ENCODE measurements at regions not wholly inside any gene's neighbourhood (a gene's known extent, or its start where the extent isn't known, plus 50 kb on each side); places are given as distances from the start of the nearest gene placed in this dataset.
"Not testable (repeated sequence)": the region's sequence is repeated elsewhere in the genome, so short reads cannot be mapped to it uniquely, and the experiment has no call there.

- 86% methylated on average over 4 of the region's 4 CpGs for WGBS
- Histone ChIP-seq H3K9me3 (ENCODE audit: insufficient read depth, low read depth, low read length) (no peaks in the 10 kb centered on the region), H3K4me1 (ENCODE audit: insufficient read depth, low read length) (no peaks in the 10 kb centered on the region)
Measured at GRCh38 chr6:84871925-84872324, 107.5 kb upstream of the TBX18 start.

GRCh38 chr6:84870672-84871071 is 106.3 kb upstream of the TBX18 start:
- no peak overlapping the region for H3K27ac ChIP-seq (ENCODE audit: low read depth, low read length)
- no peaks in the 10 kb centered on the region for H3K27me3 ChIP-seq (ENCODE audit: insufficient read depth, low read length)
- H3K9ac ChIP-seq (ENCODE audit: low read depth, low read length) = no peak overlapping the region
- H3K36me3 ChIP-seq (ENCODE audit: insufficient read depth, low read length) = no peaks in the 10 kb centered on the region
- 80% methylated on average over 2 of the region's 2 CpGs for WGBS
- H3K9me3 ChIP-seq (ENCODE audit: insufficient read depth, low read depth, low read length) = no peaks in the 10 kb centered on the region
- no peak overlapping the region for H3K4me3 ChIP-seq (ENCODE audit: low read length)
- no peaks in the 10 kb centered on the region for H3K4me1 ChIP-seq (ENCODE audit: insufficient read depth, low read length)

More at GRCh38 chr6:84871925-84872324, 107.5 kb upstream of the TBX18 start:
- no peak overlapping the region for H3K9ac ChIP-seq (ENCODE audit: low read depth, low read length)
- H3K4me3 ChIP-seq (ENCODE audit: low read length) = no peak overlapping the region
- no peak overlapping the region for H3K27ac ChIP-seq (ENCODE audit: low read depth, low read length)
- no peaks in the 10 kb centered on the region for H3K36me3 ChIP-seq (ENCODE audit: insufficient read depth, low read length)
- no peaks in the 10 kb centered on the region for H3K27me3 ChIP-seq (ENCODE audit: insufficient read depth, low read length)

DNA sequence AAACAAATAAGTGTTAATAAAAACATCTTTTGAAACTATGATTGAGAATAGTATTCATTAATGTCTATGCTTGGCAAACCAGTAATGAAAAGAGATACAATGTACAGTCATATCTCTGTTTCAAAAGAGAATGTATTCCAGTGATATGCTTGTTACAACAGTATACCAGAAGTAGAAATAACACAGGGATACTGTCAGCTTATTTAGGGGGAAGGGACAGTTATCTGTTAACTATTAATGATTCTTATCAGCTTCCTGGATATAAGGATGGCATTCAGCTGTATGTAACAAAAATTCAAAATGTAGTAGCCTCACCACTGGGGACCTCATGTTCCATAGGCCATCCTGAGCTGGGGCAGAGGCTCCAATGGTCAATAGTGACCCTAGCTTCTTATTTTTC is 103.8 kb upstream of the TBX18 start:
- H3K4me3 ChIP-seq (ENCODE audit: low read length) = no peak overlapping the region
- no peaks in the 10 kb centered on the region for H3K9me3 ChIP-seq (ENCODE audit: insufficient read depth, low read depth, low read length)
- H3K27ac ChIP-seq (ENCODE audit: low read depth, low read length) = no peak overlapping the region
- no peaks in the 10 kb centered on the region for H3K4me1 ChIP-seq (ENCODE audit: insufficient read depth, low read length)
- no peaks in the 10 kb centered on the region for H3K36me3 ChIP-seq (ENCODE audit: insufficient read depth, low read length)
- no peak overlapping the region for H3K9ac ChIP-seq (ENCODE audit: low read depth, low read length)
- no peaks in the 10 kb centered on the region for H3K27me3 ChIP-seq (ENCODE audit: insufficient read depth, low read length)

DNA sequence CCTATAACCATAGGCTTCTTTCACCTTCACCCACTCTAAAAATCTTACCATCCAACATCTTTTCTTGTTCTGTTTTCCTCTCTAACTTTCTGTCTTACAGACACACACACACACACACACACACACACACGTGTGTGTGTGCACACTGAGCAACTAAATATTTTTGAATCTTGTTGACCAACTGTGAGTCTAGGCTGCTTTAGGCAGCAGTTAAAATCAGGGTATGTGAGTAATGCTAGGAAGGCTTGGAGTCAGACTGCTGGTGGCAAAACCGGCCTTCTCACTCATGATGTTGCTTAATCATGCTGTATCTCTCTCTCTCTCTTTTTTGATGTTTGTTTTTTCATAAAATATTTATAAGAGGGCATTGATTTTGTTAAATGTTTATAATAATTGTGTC is 103.1 kb upstream of the TBX18 start:
- 70% methylated on average over 2 of the region's 2 CpGs for WGBS
- H3K9ac ChIP-seq (ENCODE audit: low read depth, low read length) = no peak overlapping the region
- no peaks in the 10 kb centered on the region for H3K4me1 ChIP-seq (ENCODE audit: insufficient read depth, low read length)
- H3K4me3 ChIP-seq (ENCODE audit: low read length) = no peak overlapping the region
- H3K36me3 ChIP-seq (ENCODE audit: insufficient read depth, low read length) = no peaks in the 10 kb centered on the region
- H3K27me3 ChIP-seq (ENCODE audit: insufficient read depth, low read length) = no peaks in the 10 kb centered on the region
- H3K9me3 ChIP-seq (ENCODE audit: insufficient read depth, low read depth, low read length) = no peaks in the 10 kb centered on the region
- no peak overlapping the region for H3K27ac ChIP-seq (ENCODE audit: low read depth, low read length)

DNA sequence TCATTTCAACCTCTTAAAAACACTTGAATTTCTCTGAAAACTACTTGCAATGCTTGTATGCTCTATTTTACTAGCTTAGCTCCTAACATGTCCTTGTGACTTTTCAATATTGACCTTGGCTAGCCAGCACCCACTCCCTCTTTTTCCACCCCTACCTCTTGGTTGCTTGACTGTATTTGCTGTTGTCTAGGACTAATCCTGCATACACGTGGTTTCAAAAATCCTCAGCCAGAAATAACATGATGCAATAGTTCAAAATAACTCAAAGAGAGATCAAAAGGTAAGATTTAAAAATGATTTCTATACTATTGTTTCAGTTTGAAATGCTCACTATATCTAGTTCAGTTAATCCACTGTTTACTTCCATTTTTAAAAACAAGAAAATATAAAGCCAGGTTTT is 102.3 kb upstream of the TBX18 start:
- Histone ChIP-seq H3K4me3 (ENCODE audit: low read length) (no peak overlapping the region), H3K36me3 (ENCODE audit: insufficient read depth, low read length) (no peaks in the 10 kb centered on the region), H3K4me1 (ENCODE audit: insufficient read depth, low read length) (no peaks in the 10 kb centered on the region), H3K9me3 (ENCODE audit: insufficient read depth, low read depth, low read length) (no peaks in the 10 kb centered on the region), H3K27me3 (ENCODE audit: insufficient read depth, low read length) (no peaks in the 10 kb centered on the region), H3K9ac (ENCODE audit: low read depth, low read length) (no peak overlapping the region), H3K27ac (ENCODE audit: low read depth, low read length) (no peak overlapping the region)
- WGBS = no CpG with 5 or more reads among the region's 1 CpG

DNA sequence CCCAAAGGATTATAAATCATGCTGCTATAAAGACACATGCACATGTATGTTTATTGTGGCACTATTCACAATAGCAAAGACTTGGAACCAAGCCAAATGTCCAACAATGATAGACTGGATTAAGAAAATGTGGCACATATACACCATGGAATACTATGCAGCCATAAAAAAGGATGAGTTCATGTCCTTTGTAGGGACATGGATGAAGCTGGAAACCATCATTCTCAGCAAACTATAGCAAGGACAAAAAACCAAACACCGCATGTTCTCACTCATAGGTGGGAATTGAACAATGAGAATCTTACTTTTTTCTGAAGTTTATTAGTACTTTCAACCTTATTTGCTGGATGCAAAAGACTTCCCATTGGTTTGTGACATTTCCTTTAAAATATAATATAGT is 101.0 kb upstream of the TBX18 start:
- not testable (repeated sequence) for H3K36me3 ChIP-seq (ENCODE audit: insufficient read depth, low read length); H3K4me1 ChIP-seq (ENCODE audit: insufficient read depth, low read length); H3K9ac ChIP-seq (ENCODE audit: low read depth, low read length); H3K9me3 ChIP-seq (ENCODE audit: insufficient read depth, low read depth, low read length); H3K27me3 ChIP-seq (ENCODE audit: insufficient read depth, low read length); H3K27ac ChIP-seq (ENCODE audit: low read depth, low read length); H3K4me3 ChIP-seq (ENCODE audit: low read length)
- no CpG with 5 or more reads among the region's 1 CpG for WGBS

DNA sequence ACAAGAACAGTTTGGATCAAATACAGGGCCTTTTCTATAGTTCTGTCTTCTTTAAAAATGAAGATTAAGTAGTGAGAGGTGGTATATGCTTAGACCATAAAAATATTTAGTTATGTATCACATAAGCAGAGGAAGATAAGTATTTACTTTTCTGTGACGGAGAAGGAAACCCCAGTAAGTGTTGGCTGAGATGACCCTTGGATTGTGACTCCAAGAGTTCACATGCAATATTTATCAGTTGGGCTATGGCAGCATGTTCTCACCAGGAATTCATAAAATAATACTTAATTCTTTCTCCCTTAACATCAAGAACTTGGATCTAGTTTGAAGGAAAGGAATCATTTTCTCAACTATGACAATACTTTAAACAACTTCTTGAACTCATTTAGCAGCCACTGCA is 98.4 kb upstream of the TBX18 start:
- Histone ChIP-seq H3K9me3 (ENCODE audit: insufficient read depth, low read depth, low read length) (no peaks in the 10 kb centered on the region), H3K27me3 (ENCODE audit: insufficient read depth, low read length) (no peaks in the 10 kb centered on the region), H3K4me3 (ENCODE audit: low read length) (no peak overlapping the region), H3K9ac (ENCODE audit: low read depth, low read length) (no peak overlapping the region), H3K4me1 (ENCODE audit: insufficient read depth, low read length) (peaks cover 3% of the 10 kb centered on the region; the same call in 1 of the 2 replicates), H3K36me3 (ENCODE audit: insufficient read depth, low read length) (no peaks in the 10 kb centered on the region), H3K27ac (ENCODE audit: low read depth, low read length) (no peak overlapping the region)
- 92% methylated on average over 1 of the region's 1 CpG for WGBS

- H3K27ac ChIP-seq (ENCODE audit: low read depth, low read length) = no peak overlapping the region
- H3K9me3 ChIP-seq (ENCODE audit: insufficient read depth, low read depth, low read length) = no peaks in the 10 kb centered on the region
- 71% methylated on average over 1 of the region's 2 CpGs for WGBS
- no peak overlapping the region for H3K4me3 ChIP-seq (ENCODE audit: low read length)
- peaks cover 3% of the 10 kb centered on the region; the same call in 1 of the 2 replicates for H3K4me1 ChIP-seq (ENCODE audit: insufficient read depth, low read length)
- H3K27me3 ChIP-seq (ENCODE audit: insufficient read depth, low read length) = no peaks in the 10 kb centered on the region
- no peaks in the 10 kb centered on the region for H3K36me3 ChIP-seq (ENCODE audit: insufficient read depth, low read length)
- H3K9ac ChIP-seq (ENCODE audit: low read depth, low read length) = no peak overlapping the region
Measured at GRCh38 chr6:84860920-84861319, 96.5 kb upstream of the TBX18 start.

GRCh38 chr6:84860509-84860908 is 96.1 kb upstream of the TBX18 start:
- Histone ChIP-seq H3K4me3 (ENCODE audit: low read length) (no peak overlapping the region), H3K9ac (ENCODE audit: low read depth, low read length) (no peak overlapping the region), H3K27ac (ENCODE audit: low read depth, low read length) (no peak overlapping the region), H3K27me3 (ENCODE audit: insufficient read depth, low read length) (no peaks in the 10 kb centered on the region), H3K9me3 (ENCODE audit: insufficient read depth, low read depth, low read length) (no peaks in the 10 kb centered on the region), H3K4me1 (ENCODE audit: insufficient read depth, low read length) (peaks cover 3% of the 10 kb centered on the region; the same call in 1 of the 2 replicates), H3K36me3 (ENCODE audit: insufficient read depth, low read length) (no peaks in the 10 kb centered on the region)
- WGBS = 94% methylated on average over 6 of the region's 6 CpGs

DNA sequence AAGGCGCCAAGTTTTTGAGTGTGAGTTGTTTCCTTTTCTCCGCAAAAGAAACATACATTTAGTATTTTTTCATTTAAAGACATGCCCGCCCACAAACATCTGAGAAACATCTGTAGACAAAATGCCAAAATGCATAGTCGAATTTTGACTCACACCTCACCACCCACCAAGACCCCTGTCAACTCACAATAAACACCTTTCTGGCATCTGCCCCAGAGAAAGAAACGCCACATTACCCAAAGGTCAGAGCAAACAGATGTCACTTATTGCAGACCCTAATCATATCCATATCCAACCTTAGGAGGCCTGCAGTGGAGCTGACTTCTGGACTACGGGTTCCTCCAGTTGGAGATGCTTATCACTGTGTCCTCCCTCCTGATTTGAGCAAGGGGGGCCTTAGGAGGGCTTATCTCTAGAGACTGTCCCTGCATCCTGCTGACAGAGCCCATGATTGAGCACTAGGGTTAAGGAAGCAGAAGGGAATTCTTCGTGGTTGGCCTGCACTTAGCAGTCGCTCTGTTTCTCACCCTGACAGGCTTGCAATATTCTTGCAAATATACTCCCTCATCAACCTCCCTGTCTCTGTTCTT is 90.5 kb upstream of the TBX18 start:
- no peaks in the 10 kb centered on the region for H3K4me1 ChIP-seq (ENCODE audit: insufficient read depth, low read length)
- WGBS = 88% methylated on average over 7 of the region's 8 CpGs
- no peaks in the 10 kb centered on the region for H3K9me3 ChIP-seq (ENCODE audit: insufficient read depth, low read depth, low read length)
- H3K36me3 ChIP-seq (ENCODE audit: insufficient read depth, low read length) = no peaks in the 10 kb centered on the region
- H3K27me3 ChIP-seq (ENCODE audit: insufficient read depth, low read length) = no peaks in the 10 kb centered on the region
- no peak overlapping the region for H3K9ac ChIP-seq (ENCODE audit: low read depth, low read length)
- no peak overlapping the region for H3K4me3 ChIP-seq (ENCODE audit: low read length)
- no peak overlapping the region for H3K27ac ChIP-seq (ENCODE audit: low read depth, low read length)

- no peaks in the 10 kb centered on the region for H3K27me3 ChIP-seq (ENCODE audit: insufficient read depth, low read length)
- no peak overlapping the region for H3K9ac ChIP-seq (ENCODE audit: low read depth, low read length)
- H3K4me3 ChIP-seq (ENCODE audit: low read length) = no peak overlapping the region
- H3K9me3 ChIP-seq (ENCODE audit: insufficient read depth, low read depth, low read length) = no peaks in the 10 kb centered on the region
- H3K4me1 ChIP-seq (ENCODE audit: insufficient read depth, low read length) = no peaks in the 10 kb centered on the region
- no peaks in the 10 kb centered on the region for H3K36me3 ChIP-seq (ENCODE audit: insufficient read depth, low read length)
- H3K27ac ChIP-seq (ENCODE audit: low read depth, low read length) = no peak overlapping the region
Measured at GRCh38 chr6:84853901-84854300, 89.5 kb upstream of the TBX18 start.

- Histone ChIP-seq H3K27me3 (ENCODE audit: insufficient read depth, low read length) (no peaks in the 10 kb centered on the region), H3K9ac (ENCODE audit: low read depth, low read length) (no peak overlapping the region), H3K4me3 (ENCODE audit: low read length) (no peak overlapping the region), H3K4me1 (ENCODE audit: insufficient read depth, low read length) (no peaks in the 10 kb centered on the region), H3K9me3 (ENCODE audit: insufficient read depth, low read depth, low read length) (no peaks in the 10 kb centered on the region), H3K36me3 (ENCODE audit: insufficient read depth, low read length) (no peaks in the 10 kb centered on the region), H3K27ac (ENCODE audit: low read depth, low read length) (no peak overlapping the region)
- 100% methylated on average over 1 of the region's 1 CpG for WGBS
Measured at GRCh38 chr6:84848960-84849359, 84.6 kb upstream of the TBX18 start.

Data from HUES64 (cell line).